HCT116 (cell line): ENCODE measurements at regions not wholly inside any gene's neighbourhood (a gene's known extent, or its start where the extent isn't known, plus 50 kb on each side); places are given as distances from the start of the nearest gene placed in this dataset.

Source experiments
- ATAC-seq: fragments of 200-7000 bp; cut with Tn5 transposase; 2 replicates; pipeline ENCODE4 v1.9.1; 2020; ENCODE audit warnings: mild to moderate bottlenecking, moderate library complexity
- BruUV-seq: library from RNA; stranded (reverse); fragments of 400-500 nt; replicated peaks from 2 replicates; lab custom pipeline; 2021; lab: Mats Ljungman, UMichigan
- CTCF ChIA-PET: fragments of 300-600 bp; sonication (Branson Sonifier 250); formaldehyde crosslinking; loops from one replicate; lab custom pipeline; 2021; ENCODE audit warnings: antibody characterized with exemption; lab: Charles Lee
- POLR2A ChIA-PET: fragments of 300-600, 350-600 bp; sonication (Branson Sonifier 250); formaldehyde crosslinking; loops from one replicate; lab custom pipeline; 2021; ENCODE audit warnings: antibody characterized with exemption; lab: Charles Lee
- RAD21 ChIA-PET, 2 experiments: fragments of 300-600 bp; sonication (Branson Sonifier 250); formaldehyde crosslinking; loops; one replicate each; lab custom pipeline; 2023; ENCODE audit warnings: low total read pairs in 2 of 2; ENCODE audit not compliant: uncharacterized antibody in 2 of 2, unreplicated experiment in 2 of 2, low non-redundant PET in 1 of 2; lab: Charles Lee
- DNase-seq: peaks from one replicate; pipeline ENCODE4 v3.0.0-alpha.2; 2010; ENCODE audit warnings: low read depth, low spot score
- H2AFZ ChIP-seq: fragments of 200-600 bp; shearing (Covaris generic), sonication (generic); 2 replicates; pipeline ENCODE4 v1.6.1; 2017; ENCODE audit warnings: low read depth, mixed run types, mixed read lengths, antibody characterized with exemption, low read length; ENCODE audit not compliant: poor library complexity, severe bottlenecking
- H3K27ac ChIP-seq: 2 replicates; pipeline ENCODE4 v1.5.1; 2012; ENCODE audit warnings: low read depth, low read length
- H3K27me3 ChIP-seq: fragments of 200-600 bp; sonication (generic); 2 replicates; pipeline ENCODE4 v1.6.1; 2016; ENCODE audit warnings: mixed run types, low read length, mixed read lengths; ENCODE audit not compliant: insufficient read depth
- H3K36me3 ChIP-seq, 2 experiments: fragments of 200-500 bp in 1 of 2; fragments of 200-600 bp in 1 of 2; sonication (Bioruptor generic) in 1 of 2; sonication (generic) in 1 of 2; 2 replicates each; pipeline versions ENCODE4 v1.5.1 to v1.6.1; 2014 to 2016; ENCODE audit warnings: low read length in 2 of 2, inconsistent platforms in 1 of 2, mixed read lengths in 1 of 2, mixed run types in 1 of 2; ENCODE audit not compliant: insufficient read depth in 2 of 2, control insufficient read depth in 1 of 2
- H3K4me1 ChIP-seq, 2 experiments: fragments of 200-600 bp in 1 of 2; sonication (generic) in 1 of 2; 2 replicates each; pipeline versions ENCODE4 v1.5.1 to v1.6.1; 2012 to 2017; ENCODE audit warnings: low read length in 2 of 2, inconsistent platforms in 1 of 2, mild to moderate bottlenecking in 1 of 2, mixed read lengths in 1 of 2, mixed run types in 1 of 2, moderate library complexity in 1 of 2; ENCODE audit not compliant: insufficient read depth in 2 of 2, control insufficient read depth in 1 of 2
- H3K4me2 ChIP-seq: fragments of 200-600 bp; sonication (generic); 2 replicates; pipeline ENCODE4 v1.6.1; 2017; ENCODE audit warnings: mixed run types, low read length, mixed read lengths
- H3K4me3 ChIP-seq, 2 experiments: fragments of 200-600 bp in 1 of 2; sonication (generic) in 1 of 2; replicated peaks in 1 of 2; 2 replicates each; pipeline ENCODE4 v1.5.1; 2011 to 2016; ENCODE audit warnings: low read length in 2 of 2, control low read depth in 1 of 2, low read depth in 1 of 2, mild to moderate bottlenecking in 1 of 2, mixed read lengths in 1 of 2, mixed run types in 1 of 2
- H3K79me2 ChIP-seq: fragments of 200-600 bp; sonication (generic); 2 replicates; pipeline ENCODE4 v1.6.1; 2017; ENCODE audit warnings: mild to moderate bottlenecking, mixed run types, low read length, moderate library complexity, mixed read lengths; ENCODE audit not compliant: insufficient read depth
- H3K9ac ChIP-seq: fragments of 200-600 bp; sonication (generic); 2 replicates; pipeline ENCODE4 v1.6.1; 2016; ENCODE audit warnings: low read length, mixed read lengths
- H3K9me2 ChIP-seq: fragments of 200-600 bp; sonication (generic), shearing (Covaris generic); 2 replicates; pipeline ENCODE4 v1.6.1; 2017; ENCODE audit warnings: mixed run types, mild to moderate bottlenecking, moderate library complexity; ENCODE audit not compliant: insufficient read depth
- H3K9me3 ChIP-seq, 2 experiments: fragments of 200-500 bp in 1 of 2; fragments of 200-600 bp in 1 of 2; sonication (Bioruptor generic) in 1 of 2; sonication (generic) in 1 of 2; 2 replicates each; pipeline ENCODE4 v1.6.1; 2014 to 2017; ENCODE audit warnings: low read length in 2 of 2, mixed read lengths in 2 of 2, inconsistent platforms in 1 of 2, low read depth in 1 of 2, mild to moderate bottlenecking in 1 of 2, mixed run types in 1 of 2, moderate library complexity in 1 of 2; ENCODE audit not compliant: control insufficient read depth in 1 of 2, insufficient read depth in 1 of 2
- H4K20me1 ChIP-seq: fragments of 200-600 bp; sonication (generic), shearing (Covaris generic); 2 replicates; pipeline ENCODE4 v1.6.1; 2017; ENCODE audit warnings: mixed run types, mild to moderate bottlenecking, moderate library complexity; ENCODE audit not compliant: insufficient read depth
- EZH2 ChIP-seq: fragments of 200-600 bp; sonication (generic); IDR thresholded peaks from 2 replicates; pipeline ENCODE4 v1.6.1; 2017; ENCODE audit warnings: antibody characterized with exemption, mixed run types
- POLR2A ChIP-seq: IDR thresholded peaks from 2 replicates; pipeline ENCODE4 v1.7.0; 2011; ENCODE audit warnings: borderline replicate concordance; ENCODE audit not compliant: insufficient read depth, insufficient read length; ENCODE audit errors: extremely low read depth
- SIN3A ChIP-seq: IDR thresholded peaks from 2 replicates; pipeline ENCODE4 v1.6.1; 2012; ENCODE audit warnings: low read depth
- SP1 ChIP-seq: IDR thresholded peaks from 2 replicates; pipeline ENCODE4 v1.6.1; 2012; ENCODE audit warnings: low read depth
- ZNF274 ChIP-seq: fragments of 200-500 bp; sonication (Bioruptor generic); IDR thresholded peaks from 2 replicates; pipeline ENCODE4 v1.6.1; 2014; ENCODE audit warnings: mild to moderate bottlenecking, low read depth, low read length, inconsistent platforms
- intact Hi-C: fragments of 100-400 bp; cut with micrococcal nuclease; formaldehyde crosslinking; loops from 2 replicates; pipeline ENCODE4 v1.10.0; 2022
- TF ChIP-seq, protein P1 (sequence below): IDR thresholded peaks from 2 replicates; pipeline ENCODE4 v1.6.1; 2012; ENCODE audit warnings: low read depth
- TF ChIP-seq, protein P2 (sequence below): IDR thresholded peaks from 2 replicates; pipeline ENCODE4 v1.6.1; 2012
- TF ChIP-seq, protein P3 (sequence below): IDR thresholded peaks from 2 replicates; pipeline ENCODE4 v1.6.1; 2012

DNA sequence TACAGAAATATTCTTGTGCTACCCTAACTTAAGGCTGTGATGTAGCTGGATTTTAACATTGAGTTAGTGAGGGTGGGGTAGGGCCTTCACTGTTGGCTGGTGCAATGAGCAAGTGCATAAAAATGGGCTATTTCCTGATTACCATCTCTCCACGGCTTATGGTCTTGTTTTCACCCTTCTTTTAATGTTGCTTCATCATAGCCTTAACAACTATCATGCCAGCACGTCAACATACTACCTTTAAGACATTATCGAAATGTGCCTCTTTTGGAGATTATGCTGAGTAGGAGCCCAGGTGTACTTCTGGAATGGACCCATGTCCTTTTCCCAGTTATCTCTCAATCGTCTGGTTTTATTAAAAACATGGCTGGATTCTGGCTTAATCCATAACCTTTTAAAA, 350.9 kb upstream of the ACTBL2 start:
- DNase-seq (no peak), ATAC-seq (no peak)
- ChIA-PET RAD21 (no interaction called here), CTCF (no interaction called here), POLR2A (no interaction called here)
- Histone ChIP-seq H3K27me3 (no peaks in the 10 kb centered on the region), H3K79me2 (no peaks in the 10 kb centered on the region), H3K4me3 (no peak overlapping the region), H3K4me2 (no peak overlapping the region), H3K4me1 (peaks cover 24 to 50% of the 10 kb centered on the region in 2 experiments), H3K36me3 (peaks cover 0 to 5% of the 10 kb centered on the region in 2 experiments; a peak in 1 of 4 replicates), H3K27ac (no peak overlapping the region), H3K9me2 (no peaks in the 10 kb centered on the region), H3K9ac (no peak overlapping the region), H3K9me3 (no peaks in the 10 kb centered on the region), H4K20me1 (no peaks in the 10 kb centered on the region), H2AFZ (peak overlapping the region; percentile 86)
- intact Hi-C loops: no loop called here
- BruUV-seq: no TSS peak
- TF ChIP-seq, protein P1, sequence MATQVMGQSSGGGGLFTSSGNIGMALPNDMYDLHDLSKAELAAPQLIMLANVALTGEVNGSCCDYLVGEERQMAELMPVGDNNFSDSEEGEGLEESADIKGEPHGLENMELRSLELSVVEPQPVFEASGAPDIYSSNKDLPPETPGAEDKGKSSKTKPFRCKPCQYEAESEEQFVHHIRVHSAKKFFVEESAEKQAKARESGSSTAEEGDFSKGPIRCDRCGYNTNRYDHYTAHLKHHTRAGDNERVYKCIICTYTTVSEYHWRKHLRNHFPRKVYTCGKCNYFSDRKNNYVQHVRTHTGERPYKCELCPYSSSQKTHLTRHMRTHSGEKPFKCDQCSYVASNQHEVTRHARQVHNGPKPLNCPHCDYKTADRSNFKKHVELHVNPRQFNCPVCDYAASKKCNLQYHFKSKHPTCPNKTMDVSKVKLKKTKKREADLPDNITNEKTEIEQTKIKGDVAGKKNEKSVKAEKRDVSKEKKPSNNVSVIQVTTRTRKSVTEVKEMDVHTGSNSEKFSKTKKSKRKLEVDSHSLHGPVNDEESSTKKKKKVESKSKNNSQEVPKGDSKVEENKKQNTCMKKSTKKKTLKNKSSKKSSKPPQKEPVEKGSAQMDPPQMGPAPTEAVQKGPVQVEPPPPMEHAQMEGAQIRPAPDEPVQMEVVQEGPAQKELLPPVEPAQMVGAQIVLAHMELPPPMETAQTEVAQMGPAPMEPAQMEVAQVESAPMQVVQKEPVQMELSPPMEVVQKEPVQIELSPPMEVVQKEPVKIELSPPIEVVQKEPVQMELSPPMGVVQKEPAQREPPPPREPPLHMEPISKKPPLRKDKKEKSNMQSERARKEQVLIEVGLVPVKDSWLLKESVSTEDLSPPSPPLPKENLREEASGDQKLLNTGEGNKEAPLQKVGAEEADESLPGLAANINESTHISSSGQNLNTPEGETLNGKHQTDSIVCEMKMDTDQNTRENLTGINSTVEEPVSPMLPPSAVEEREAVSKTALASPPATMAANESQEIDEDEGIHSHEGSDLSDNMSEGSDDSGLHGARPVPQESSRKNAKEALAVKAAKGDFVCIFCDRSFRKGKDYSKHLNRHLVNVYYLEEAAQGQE: no peak
- no peak for TF ChIP-seq POLR2A
- TF ChIP-seq ZNF274: no peak
- no peak for TF ChIP-seq EZH2
- no peak for TF ChIP-seq SIN3A
- TF ChIP-seq, protein P2, sequence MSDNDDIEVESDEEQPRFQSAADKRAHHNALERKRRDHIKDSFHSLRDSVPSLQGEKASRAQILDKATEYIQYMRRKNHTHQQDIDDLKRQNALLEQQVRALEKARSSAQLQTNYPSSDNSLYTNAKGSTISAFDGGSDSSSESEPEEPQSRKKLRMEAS: no peak
- TF ChIP-seq, protein P3, sequence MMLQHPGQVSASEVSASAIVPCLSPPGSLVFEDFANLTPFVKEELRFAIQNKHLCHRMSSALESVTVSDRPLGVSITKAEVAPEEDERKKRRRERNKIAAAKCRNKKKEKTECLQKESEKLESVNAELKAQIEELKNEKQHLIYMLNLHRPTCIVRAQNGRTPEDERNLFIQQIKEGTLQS: no peak
- no peak for TF ChIP-seq SP1
